EL (cell line): ENCODE measurements at regions not wholly inside any gene's neighbourhood (a gene's known extent, or its start where the extent isn't known, plus 50 kb on each side); places are given as distances from the start of the nearest gene placed in this dataset.
A peak's percentile ranks its signal among the peaks of the same experiment; 100 is the strongest.
"Not testable (repeated sequence)": the region's sequence is repeated elsewhere in the genome, so short reads cannot be mapped to it uniquely, and the experiment has no call there.

ENCODE experiments used
- DNase-seq: peaks from one replicate; pipeline ENCODE4 v3.0.0-alpha.2; 2016

GRCh38 chr1:20432341-20432740 lies 53.7 kb downstream of the CAMK2N1 start:
- DNase-seq, result no peak

DNA sequence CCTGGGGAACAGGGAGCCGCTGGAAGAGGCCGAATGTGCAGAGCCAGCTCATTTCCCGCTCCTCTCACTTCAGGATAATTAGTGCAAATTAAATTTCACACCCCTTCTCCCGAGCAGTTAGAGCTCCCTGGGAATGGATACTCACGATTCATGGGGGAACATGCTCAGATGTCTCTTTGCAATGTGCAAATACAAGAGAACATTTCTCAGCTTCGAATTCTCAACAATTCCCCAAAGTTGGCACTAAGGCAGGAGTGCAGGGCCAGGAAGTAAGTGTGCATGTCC lies 54.9 kb downstream of the CAMK2N1 start:
- no peak for DNase-seq

GRCh38 chr1:20430355-20431175 lies 55.4 kb downstream of the CAMK2N1 start:
- peak; percentile 42 for DNase-seq

DNA sequence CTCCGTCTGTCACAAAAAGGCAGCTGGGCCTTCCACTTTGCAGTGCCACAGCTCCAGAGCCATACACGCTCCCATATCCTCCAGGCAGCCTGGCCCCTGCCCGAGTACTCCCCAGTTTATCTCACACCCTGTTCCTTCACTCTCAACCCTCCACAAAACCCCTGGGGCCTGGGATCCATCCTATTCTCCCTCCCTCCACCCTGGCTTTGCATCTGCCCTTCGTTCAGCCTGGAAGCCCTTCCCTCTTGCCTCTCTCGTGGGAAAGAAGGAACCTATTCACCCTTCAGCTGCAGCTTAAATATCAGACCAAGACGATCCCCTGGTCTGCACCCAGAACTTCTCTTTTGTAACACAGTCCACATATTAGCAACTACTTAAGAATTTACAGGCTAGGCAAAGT lies 56.7 kb downstream of the CAMK2N1 start:
- DNase-seq, result peak; percentile 7

GRCh38 chr1:20428841-20429240 lies 57.2 kb downstream of the CAMK2N1 start:
- DNase-seq, result no peak

DNA sequence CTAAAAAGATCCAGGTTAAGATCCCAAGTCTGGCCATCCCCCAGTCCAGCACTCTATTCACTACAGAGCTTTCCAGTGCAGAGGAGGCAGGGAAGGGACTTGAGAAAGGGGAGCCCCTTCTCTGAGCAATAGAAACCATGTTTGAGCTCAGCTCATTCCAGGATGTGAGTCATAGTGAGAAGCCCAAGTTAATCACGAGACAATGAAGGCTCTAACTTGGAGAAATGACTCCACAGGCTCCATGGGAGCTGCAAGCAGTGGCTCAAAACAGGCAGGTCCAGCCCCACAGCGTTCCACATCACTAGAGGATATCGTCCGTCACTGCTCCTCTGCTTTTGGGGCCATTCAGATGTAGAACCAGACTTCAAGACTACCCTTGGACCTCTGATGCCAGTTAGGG lies 59.1 kb downstream of the CAMK2N1 start:
- DNase-seq, result peak; percentile 89

DNA sequence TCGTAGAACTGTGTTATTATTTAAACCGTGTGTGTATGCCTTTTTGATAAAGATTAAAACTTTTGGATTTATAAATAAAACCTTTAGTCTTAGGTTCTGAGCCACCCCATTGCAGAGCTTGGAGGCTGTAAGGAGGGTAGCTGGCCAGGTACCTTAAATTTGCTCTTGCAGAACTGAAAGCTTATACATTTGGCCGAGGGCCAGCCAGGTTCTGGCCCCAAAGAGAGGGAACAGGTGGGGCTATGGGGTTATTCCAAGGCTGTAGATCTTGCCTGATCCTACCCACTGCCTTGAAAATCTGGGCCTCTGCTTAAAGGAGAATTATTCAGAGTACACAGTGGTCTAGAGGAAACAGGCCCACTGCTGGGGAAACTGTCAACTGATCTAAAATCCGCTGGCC lies 59.6 kb downstream of the CAMK2N1 start:
- DNase-seq, result no peak

GRCh38 chr1:20425622-20426021 lies 60.4 kb downstream of the CAMK2N1 start:
- no peak for DNase-seq

DNA sequence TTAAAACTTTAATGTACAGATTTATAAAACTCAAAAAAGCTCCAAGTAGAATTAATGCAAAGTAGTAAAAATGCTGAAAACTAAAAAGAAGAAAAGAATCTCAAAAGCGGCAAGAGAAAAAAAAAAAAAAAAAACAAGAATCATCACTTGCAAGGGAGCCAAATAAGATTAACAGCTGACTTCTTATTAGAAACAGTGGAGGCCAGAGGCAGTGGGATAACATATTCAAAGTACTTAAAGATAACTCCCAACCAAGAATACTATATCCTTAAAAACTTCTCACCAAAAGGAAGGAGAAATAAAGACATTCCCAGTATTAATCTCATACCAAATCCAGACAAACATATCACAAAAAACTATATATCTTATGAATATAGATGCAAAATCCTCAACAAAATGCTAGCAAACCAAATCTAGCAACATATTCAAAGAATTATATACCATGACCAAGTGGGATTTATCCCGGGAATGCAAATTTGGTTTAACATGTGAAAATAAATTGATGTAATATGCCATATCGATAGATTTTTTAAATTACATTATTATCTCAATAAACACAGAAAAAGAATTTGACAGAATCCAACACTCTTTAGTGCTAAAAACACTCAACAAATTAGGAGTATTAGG lies 62.7 kb downstream of the CAMK2N1 start:
- no peak for DNase-seq

GRCh38 chr1:20421441-20421840 lies 64.6 kb downstream of the CAMK2N1 start:
- no peak for DNase-seq

DNA sequence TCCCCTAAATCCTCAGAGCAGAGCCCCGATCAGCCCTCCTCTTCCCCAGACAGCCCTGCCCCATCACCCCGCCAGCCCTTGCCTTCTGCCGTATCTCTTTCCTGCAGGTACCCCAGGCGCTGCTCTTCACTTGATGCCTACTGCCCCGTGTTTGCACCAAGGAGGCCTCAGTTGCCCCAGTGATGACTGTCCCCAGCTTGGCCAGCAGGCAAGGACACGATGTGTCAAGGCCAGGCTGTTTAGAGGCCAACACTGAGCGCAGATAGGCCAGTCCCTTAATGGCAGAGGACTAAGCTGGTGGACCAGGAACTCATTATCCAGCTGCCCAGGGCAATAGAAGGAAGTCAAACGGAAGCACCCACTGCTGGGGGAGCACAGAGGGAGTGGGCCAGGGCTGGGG lies 68.4 kb downstream of the CAMK2N1 start:
- DNase-seq, result no peak

DNA sequence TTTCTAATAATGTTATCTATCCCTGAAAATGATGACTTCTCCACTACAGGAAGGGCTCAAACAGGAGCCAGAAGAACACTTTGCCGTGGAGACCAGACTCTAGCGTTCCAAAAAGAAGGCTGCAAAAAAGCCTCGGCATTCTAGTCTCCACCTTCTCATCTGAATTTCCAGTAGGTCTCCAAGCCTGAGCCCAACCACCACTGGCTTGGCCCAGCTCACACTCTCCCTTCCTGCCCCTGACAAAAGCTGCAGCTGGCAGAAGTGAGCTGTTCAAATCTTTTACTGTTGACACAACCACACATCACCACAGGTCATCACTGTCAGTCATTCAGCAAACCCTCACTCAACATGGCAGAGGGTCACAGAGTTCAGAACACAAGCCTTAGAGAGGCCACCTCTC lies 69.3 kb downstream of the CAMK2N1 start:
- DNase-seq, result no peak

GRCh38 chr1:20413776-20414140 lies 72.3 kb downstream of the CAMK2N1 start:
- DNase-seq, result no peak

GRCh38 chr1:20413136-20413775 lies 72.8 kb downstream of the CAMK2N1 start:
- no peak for DNase-seq

DNA sequence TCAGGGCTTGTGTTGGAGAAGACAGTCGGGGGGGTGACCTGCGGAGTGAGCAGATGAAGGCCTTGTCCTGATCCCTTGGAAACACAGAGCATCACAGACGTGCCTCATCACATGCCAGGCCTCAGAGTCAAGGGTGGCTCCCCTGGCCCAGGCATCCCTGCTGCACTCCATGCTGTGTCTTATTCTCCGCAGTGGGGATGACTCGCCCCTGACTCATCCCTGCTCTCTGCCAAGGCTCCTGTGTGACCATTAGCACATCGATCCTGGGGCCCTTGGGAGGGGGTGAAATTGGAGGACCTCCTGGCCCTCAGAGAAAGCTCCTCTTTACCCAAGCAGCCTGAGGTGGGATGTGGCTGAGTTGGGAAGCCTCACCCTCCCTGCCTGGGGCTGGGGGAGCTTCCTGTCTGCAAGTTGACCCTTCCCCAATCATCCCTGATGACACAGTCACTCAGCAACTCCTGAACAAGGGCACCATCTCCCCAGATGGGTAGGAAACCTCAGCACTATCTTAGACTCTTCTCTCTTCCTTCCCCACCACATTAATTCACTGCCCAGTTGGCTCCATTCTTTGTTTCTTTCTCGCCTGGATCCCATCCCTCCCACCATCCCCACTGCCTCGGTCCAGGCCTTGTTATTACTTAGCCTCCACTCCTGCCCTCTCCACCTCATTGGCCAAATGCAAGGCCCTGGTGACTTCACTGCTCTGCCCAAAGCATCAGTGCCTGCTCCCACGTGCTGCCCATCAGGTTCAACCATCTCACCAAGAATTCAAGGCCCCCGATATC lies 74.6 kb downstream of the CAMK2N1 start:
- peak; percentile 98 for DNase-seq

DNA sequence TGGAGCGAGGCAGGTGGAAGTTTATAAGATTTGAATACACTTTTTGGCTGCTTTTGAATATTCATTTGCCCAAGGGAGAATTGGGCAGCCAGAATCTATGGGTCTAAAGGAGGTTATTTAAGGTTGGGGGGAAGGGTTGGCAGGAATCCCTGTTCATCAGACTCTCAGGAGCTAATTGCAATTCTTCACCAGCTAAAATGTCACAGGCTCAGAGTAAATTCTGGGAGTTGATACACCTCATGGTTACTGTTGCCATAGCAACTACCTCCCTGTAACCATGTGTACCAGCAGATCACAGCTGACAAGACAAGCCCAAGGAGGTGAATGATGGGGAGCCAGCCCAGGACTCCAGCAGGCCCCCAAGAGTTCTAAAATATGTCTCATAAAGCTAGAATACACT lies 75.5 kb downstream of the CAMK2N1 start:
- DNase-seq, result no peak

GRCh38 chr1:20409971-20410370 lies 76.0 kb downstream of the CAMK2N1 start:
- DNase-seq, result no peak

GRCh38 chr1:20409012-20409411 lies 77.0 kb downstream of the CAMK2N1 start:
- no peak for DNase-seq

- DNase-seq, result not testable (repeated sequence)
These were observed 77.8 kb downstream of the CAMK2N1 start for GRCh38 chr1:20408133-20408650.

DNA sequence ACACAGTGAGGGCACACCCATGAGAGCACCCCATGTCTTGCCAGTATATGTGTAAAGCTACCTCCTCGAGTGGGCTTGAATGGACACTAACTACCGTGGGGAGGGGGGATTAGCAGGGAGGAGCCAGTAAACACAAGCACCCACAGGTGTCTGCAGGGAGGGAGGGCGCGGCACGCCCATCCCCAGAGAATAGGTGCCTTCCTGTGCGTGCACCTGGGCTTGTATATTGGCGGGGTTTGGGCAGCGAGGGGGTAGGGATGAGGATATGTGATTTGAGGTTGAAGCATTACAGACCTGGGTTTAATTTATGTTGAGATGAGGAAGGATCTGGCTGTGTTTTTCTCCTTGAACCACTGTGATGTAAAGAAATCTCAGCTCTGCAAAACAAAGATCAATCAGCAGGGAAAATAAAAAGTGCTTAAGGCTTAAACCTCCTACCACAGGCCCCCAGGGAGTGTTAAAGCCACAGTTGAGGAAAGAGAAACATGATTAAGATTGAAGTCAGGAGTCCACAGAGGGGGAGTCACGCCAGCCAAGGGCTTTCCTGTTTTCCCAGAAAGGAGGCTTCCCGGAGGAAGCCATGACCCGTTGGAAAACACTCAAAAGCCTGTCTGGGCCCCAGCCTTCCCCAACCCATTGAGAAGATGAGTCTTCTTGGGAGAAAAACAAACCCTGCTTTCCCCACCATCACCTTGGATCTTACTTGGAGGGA lies 80.0 kb downstream of the CAMK2N1 start:
- peak; percentile 47 for DNase-seq

GRCh38 chr1:20405051-20405754 lies 80.8 kb downstream of the CAMK2N1 start:
- no peak for DNase-seq
